Erythroblast (primary cell): ENCODE measurements at regions not wholly inside any gene's neighbourhood (a gene's known extent, or its start where the extent isn't known, plus 50 kb on each side); places are given as distances from the start of the nearest gene placed in this dataset.

Experiments used
- GATA1 ChIP-seq: IDR thresholded peaks from 2 replicates; pipeline ENCODE4 v1.6.1; 2011; ENCODE audit warnings: low read depth, mild to moderate bottlenecking, control low read depth, low read length, moderate library complexity
- POLR2A ChIP-seq: IDR thresholded peaks from 2 replicates; pipeline ENCODE4 v1.6.1; 2011; ENCODE audit warnings: mild to moderate bottlenecking, low read length

GRCh38 chr12:102326982-102327381, 129.3 kb upstream of the PMCH start:
- TF ChIP-seq POLR2A (no peak), GATA1 (no peak)
